HG03558 (cell line): ENCODE measurements at regions not wholly inside any gene's neighbourhood (a gene's known extent, or its start where the extent isn't known, plus 50 kb on each side); places are given as distances from the start of the nearest gene placed in this dataset.
"Not testable (repeated sequence)": the region's sequence is repeated elsewhere in the genome, so short reads cannot be mapped to it uniquely, and the experiment has no call there.

Experiments
- ATAC-seq: cut with Tn5 transposase; IDR thresholded peaks from one replicate; pipeline ENCODE4 v1.9.1; 2021; ENCODE audit warnings: moderate number of reproducible peaks; ENCODE audit not compliant: unreplicated experiment; ENCODE audit errors: extremely low read depth

GRCh38 chr3:174441588-174442301 is 417.4 kb upstream of the NAALADL2 start:
- no peak for ATAC-seq

GRCh38 chr3:174442302-174442682 is 416.8 kb upstream of the NAALADL2 start:
- no peak for ATAC-seq

- no peak for ATAC-seq
These were observed 414.7 kb upstream of the NAALADL2 start for GRCh38 chr3:174444391-174444790.

- no peak for ATAC-seq
These were observed 401.4 kb upstream of the NAALADL2 start for GRCh38 chr3:174457758-174458157.

GRCh38 chr3:174460831-174461230 is 398.3 kb upstream of the NAALADL2 start:
- no peak for ATAC-seq

GRCh38 chr3:174462916-174463315 is 396.2 kb upstream of the NAALADL2 start:
- no peak for ATAC-seq

GRCh38 chr3:174465177-174465576 is 394.0 kb upstream of the NAALADL2 start:
- ATAC-seq: no peak

- no peak for ATAC-seq
These were observed 392.6 kb upstream of the NAALADL2 start for GRCh38 chr3:174466471-174467054.

GRCh38 chr3:174477491-174477890 is 381.6 kb upstream of the NAALADL2 start:
- ATAC-seq: no peak

GRCh38 chr3:174480767-174481166 is 378.4 kb upstream of the NAALADL2 start:
- ATAC-seq: no peak

- no peak for ATAC-seq
These were observed 376.6 kb upstream of the NAALADL2 start for GRCh38 chr3:174482541-174482940.

GRCh38 chr3:174483254-174483653 is 375.9 kb upstream of the NAALADL2 start:
- ATAC-seq: no peak

- not testable (repeated sequence) for ATAC-seq
These were observed 375.3 kb upstream of the NAALADL2 start for GRCh38 chr3:174483856-174484255.

GRCh38 chr3:174488527-174488926 is 370.6 kb upstream of the NAALADL2 start:
- no peak for ATAC-seq

- no peak for ATAC-seq
These were observed 363.8 kb upstream of the NAALADL2 start for GRCh38 chr3:174495311-174495710.

GRCh38 chr3:174495928-174496327 is 363.2 kb upstream of the NAALADL2 start:
- ATAC-seq: no peak

GRCh38 chr3:174498638-174499037 is 360.5 kb upstream of the NAALADL2 start:
- ATAC-seq: no peak

GRCh38 chr3:174505266-174505665 is 353.9 kb upstream of the NAALADL2 start:
- ATAC-seq: no peak

- no peak for ATAC-seq
These were observed 334.9 kb upstream of the NAALADL2 start for GRCh38 chr3:174524203-174524602.

- no peak for ATAC-seq
These were observed 329.8 kb upstream of the NAALADL2 start for GRCh38 chr3:174529298-174529697.

GRCh38 chr3:174531262-174531982 is 327.7 kb upstream of the NAALADL2 start:
- ATAC-seq: no peak
